ENCODE measurements at regions not wholly inside any gene's neighbourhood (a gene's known extent, or its start where the extent isn't known, plus 50 kb on each side); places are given as distances from the start of the nearest gene placed in this dataset.

DNA sequence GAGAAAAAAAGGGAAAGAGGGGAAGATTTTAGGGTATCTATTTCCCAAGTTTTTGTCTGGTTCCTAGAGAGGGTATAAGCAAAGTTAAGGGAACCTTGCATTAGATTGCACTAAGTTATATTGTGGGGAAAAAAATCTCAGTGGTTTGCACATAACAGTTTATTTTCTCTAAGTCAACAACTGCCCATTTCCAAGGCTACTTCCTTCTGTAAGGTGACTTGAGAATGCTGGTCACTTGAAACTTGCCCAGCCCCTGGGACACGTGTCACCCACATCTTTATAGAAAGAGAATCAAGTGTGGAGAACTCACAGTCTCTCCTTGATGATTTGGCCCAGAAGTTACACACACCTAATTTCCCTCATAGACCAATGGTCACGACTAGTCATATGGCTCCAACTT lies 488.6 kb upstream of the PODXL start:
- Mint-ChIP-seq H3K27me3 (ENCODE audit: low read depth) (peaks cover 2% of the 10 kb centered on the region), H3K9me3 (no peaks in the 10 kb centered on the region), H3K4me1 (ENCODE audit: low read depth) (no peaks in the 10 kb centered on the region), H3K4me3 (no peak overlapping the region), H3K36me3 (ENCODE audit: insufficient read depth) (no peaks in the 10 kb centered on the region)
- ATAC-seq (no peak), DNase-seq (no peak)

DNA sequence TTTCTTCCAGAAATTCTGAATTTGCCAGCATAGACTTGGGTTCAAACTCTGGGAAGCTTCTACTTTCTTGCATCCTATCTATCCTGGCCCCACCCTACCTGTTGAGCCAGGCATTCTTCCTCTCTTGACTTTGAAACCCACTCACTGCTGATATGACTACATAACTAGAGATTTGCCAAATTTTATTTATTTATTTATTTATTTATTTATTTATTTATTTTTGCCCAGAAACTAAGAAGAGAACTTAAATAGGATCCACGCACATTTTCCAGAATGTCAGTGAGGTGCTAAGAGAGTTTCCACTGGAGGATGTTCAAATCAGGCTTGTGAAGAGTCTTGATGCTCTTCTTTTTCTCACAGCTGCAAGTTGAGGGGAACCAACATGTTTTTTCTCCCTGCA lies 487.8 kb upstream of the PODXL start:
- H3K4me3 Mint-ChIP-seq: no peak overlapping the region
- no peaks in the 10 kb centered on the region for H3K9me3 Mint-ChIP-seq
- peaks cover 2% of the 10 kb centered on the region for H3K27me3 Mint-ChIP-seq (ENCODE audit: low read depth)
- ATAC-seq (no peak), DNase-seq (no peak)
- no peaks in the 10 kb centered on the region for H3K36me3 Mint-ChIP-seq (ENCODE audit: insufficient read depth)
- no peaks in the 10 kb centered on the region for H3K4me1 Mint-ChIP-seq (ENCODE audit: low read depth)

DNA sequence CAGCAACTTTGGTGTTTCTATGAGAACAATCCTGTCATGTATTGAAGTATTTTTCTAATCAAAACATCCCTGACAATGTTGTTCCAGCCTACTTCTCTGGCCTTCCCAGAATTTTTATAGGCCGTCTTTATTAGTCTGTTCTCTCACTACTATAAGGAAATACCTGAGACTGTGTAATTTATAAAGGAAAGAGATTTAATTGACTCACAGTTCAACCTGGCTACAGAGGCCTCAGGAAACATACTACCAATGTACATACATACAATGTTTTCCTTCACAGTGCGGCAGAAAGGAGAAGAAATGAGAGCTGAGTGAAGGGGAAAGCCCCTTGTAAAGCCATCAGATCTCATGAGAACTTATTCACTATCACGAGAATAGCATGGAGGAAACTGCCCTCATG lies 484.7 kb upstream of the PODXL start:
- Mint-ChIP-seq H3K4me3 (no peak overlapping the region), H3K36me3 (ENCODE audit: insufficient read depth) (no peaks in the 10 kb centered on the region), H3K4me1 (ENCODE audit: low read depth) (no peaks in the 10 kb centered on the region), H3K27me3 (ENCODE audit: low read depth) (peaks cover 10% of the 10 kb centered on the region), H3K9me3 (no peaks in the 10 kb centered on the region)
- DNase-seq: no peak
- ATAC-seq: no peak

DNA sequence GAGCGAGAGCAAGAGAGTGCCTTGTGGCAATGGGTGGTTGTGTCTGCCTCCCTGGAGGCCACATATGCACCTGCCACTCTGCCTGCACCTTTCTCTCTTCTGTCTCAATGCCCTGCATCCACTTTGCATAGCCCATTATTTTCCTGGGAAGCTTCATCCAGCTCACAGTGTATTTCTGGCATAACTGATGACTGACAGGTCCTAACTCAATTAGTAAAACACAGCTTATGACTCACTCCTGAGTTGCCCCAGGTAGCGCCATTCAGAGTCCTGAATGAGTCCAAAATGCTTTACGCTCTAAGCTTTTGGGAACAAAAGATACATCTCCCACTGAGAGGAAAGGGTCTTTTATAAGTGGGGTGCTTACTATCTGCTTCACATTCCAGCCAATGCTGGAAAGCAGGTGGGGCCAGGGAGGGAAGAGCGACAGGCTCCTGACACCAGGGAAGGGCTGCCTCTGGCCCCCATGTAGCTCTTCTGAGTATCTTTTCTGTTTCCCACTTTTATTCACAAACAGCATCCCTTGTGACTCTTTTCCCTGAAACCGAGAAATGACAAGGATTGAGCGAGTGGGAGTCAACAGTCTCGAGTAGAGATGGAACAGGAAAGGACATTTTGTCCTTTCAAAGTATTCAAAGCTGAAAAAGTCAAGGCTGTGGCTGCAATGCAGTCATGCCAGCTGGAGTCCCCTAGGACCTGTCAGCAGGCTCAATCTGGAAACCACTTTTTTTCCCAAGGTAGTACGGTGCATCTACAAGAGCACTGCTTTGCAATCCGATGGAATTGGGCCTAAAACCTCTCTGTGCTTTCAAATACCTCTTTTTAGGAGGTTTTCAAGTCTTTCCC lies 479.3 kb upstream of the PODXL start:
- Mint-ChIP-seq H3K4me3 (no peak overlapping the region), H3K27me3 (ENCODE audit: low read depth) (peaks cover 10% of the 10 kb centered on the region), H3K9me3 (peaks cover 5% of the 10 kb centered on the region), H3K36me3 (ENCODE audit: insufficient read depth) (no peaks in the 10 kb centered on the region), H3K4me1 (ENCODE audit: low read depth) (no peaks in the 10 kb centered on the region)
- ATAC-seq: no peak
- DNase-seq: no peak

GRCh38 chr7:132034748-132035416 lies 478.5 kb upstream of the PODXL start:
- peaks cover 10% of the 10 kb centered on the region for H3K27me3 Mint-ChIP-seq (ENCODE audit: low read depth)
- DNase-seq: no peak
- no peak for ATAC-seq
- H3K36me3 Mint-ChIP-seq (ENCODE audit: insufficient read depth): no peaks in the 10 kb centered on the region
- peaks cover 5% of the 10 kb centered on the region for H3K9me3 Mint-ChIP-seq
- H3K4me1 Mint-ChIP-seq (ENCODE audit: low read depth): no peaks in the 10 kb centered on the region
- no peak overlapping the region for H3K4me3 Mint-ChIP-seq

- Mint-ChIP-seq H3K9me3 (peaks cover 5% of the 10 kb centered on the region), H3K36me3 (ENCODE audit: insufficient read depth) (no peaks in the 10 kb centered on the region), H3K27me3 (ENCODE audit: low read depth) (no peaks in the 10 kb centered on the region), H3K4me1 (ENCODE audit: low read depth) (no peaks in the 10 kb centered on the region), H3K4me3 (no peak overlapping the region)
- DNase-seq: no peak
- no peak for ATAC-seq
These were observed 474.5 kb upstream of the PODXL start for GRCh38 chr7:132030883-132031282.

- DNase-seq (no peak), ATAC-seq (no peak)
- Mint-ChIP-seq H3K4me1 (ENCODE audit: low read depth) (no peaks in the 10 kb centered on the region), H3K4me3 (no peak overlapping the region), H3K36me3 (ENCODE audit: insufficient read depth) (no peaks in the 10 kb centered on the region), H3K9me3 (peaks cover 5% of the 10 kb centered on the region), H3K27me3 (ENCODE audit: low read depth) (no peaks in the 10 kb centered on the region)
These were observed 473.7 kb upstream of the PODXL start for GRCh38 chr7:132030086-132030568.

DNA sequence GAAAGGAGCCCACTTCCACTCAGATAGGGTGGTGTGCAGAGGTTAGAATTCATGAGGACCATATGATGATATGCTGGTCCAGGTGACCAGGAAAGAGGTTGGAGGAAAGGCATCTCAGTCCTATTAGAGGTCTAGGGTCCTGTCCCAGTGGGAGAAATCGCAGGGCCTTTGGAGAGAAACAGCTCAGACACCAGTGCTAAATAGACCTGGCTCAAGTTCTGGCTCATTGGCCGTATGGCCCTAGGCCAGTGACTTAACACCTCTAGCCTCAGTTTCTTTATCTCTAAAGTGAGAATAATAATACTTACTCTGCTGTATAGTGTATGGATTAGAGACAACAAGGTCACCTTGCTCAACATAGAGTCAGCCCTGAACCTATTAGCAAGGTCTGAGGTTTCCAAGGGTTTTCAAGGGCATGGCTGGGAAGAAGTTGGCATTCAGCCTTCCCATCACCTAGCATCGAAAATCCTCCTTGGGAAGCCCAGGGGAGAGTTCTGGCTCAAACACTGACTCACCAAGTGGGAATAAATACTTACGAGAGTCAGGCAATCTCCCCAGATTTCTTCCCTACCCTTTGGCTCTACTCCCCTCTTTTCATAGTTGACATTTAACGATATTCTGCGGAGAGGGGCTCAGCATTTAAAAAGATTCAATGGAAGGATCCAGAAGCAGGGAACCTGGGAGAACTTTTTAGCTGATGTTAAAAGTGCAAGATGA lies 473.1 kb upstream of the PODXL start:
- H3K4me3 Mint-ChIP-seq: no peak overlapping the region
- no peak for DNase-seq
- ATAC-seq: no peak
- no peaks in the 10 kb centered on the region for H3K4me1 Mint-ChIP-seq (ENCODE audit: low read depth)
- H3K36me3 Mint-ChIP-seq (ENCODE audit: insufficient read depth): no peaks in the 10 kb centered on the region
- peaks cover 5% of the 10 kb centered on the region for H3K9me3 Mint-ChIP-seq
- H3K27me3 Mint-ChIP-seq (ENCODE audit: low read depth): no peaks in the 10 kb centered on the region

DNA sequence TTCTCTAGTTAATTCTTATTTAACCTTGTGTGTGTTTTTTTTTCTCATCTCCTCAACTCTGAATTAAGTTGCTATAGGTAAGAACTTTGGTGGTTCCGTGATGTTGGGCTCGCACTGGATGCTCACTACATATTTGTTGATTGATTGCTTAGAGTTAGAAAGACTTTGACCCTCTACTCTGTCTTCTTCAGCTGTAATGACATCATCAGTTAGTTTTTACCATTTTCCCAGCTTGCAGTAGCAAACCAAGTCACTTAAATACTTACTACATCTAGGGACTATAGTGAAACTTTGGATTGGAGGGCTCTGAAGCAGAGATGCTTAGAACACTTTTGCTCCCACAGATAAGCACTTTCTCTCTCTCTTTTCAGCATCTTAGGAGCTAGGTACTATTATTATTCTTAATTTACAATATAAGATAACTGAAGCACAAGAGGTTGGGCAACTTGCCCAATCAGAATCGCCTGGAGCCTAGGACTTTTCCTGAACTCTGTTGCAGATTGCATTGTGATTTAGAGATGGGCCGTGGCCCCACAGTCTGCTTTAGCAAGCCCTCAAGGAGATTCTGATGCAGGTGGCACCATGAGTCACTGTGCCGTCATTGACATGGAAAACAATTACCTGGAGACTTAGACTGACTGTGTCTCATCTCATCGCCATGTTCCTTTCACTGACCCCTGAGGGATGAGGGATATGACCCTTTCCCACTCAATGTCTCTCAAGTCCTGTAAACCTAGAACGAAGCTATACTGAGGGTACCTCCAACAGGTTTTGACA lies 471.9 kb upstream of the PODXL start:
- DNase-seq (no peak), ATAC-seq (no peak)
- Mint-ChIP-seq H3K4me3 (no peak overlapping the region), H3K36me3 (ENCODE audit: insufficient read depth) (no peaks in the 10 kb centered on the region), H3K4me1 (ENCODE audit: low read depth) (no peaks in the 10 kb centered on the region), H3K27me3 (ENCODE audit: low read depth) (no peaks in the 10 kb centered on the region), H3K9me3 (peaks cover 8% of the 10 kb centered on the region)

GRCh38 chr7:132024290-132024689 lies 467.9 kb upstream of the PODXL start:
- H3K27me3 Mint-ChIP-seq (ENCODE audit: low read depth): no peaks in the 10 kb centered on the region

DNA sequence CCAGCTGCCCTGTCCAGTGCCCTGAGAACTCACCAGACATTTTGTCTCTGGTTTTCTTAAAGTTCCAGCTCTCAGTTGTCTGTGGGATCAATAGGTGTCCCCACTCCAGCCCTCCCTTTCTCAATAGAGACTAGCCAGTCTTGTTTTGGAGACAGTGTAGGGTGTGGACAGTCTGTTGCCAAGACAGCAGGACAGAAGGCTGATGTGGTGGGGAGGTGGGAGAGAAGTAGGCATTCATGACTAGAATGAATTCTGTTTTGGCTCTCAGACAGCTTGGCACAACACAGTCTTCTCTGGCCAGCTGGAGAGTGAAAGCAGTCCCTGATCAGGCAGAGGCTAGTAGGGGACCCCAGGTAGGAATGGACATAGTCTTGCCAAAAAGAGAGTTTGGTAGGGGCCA lies 467.0 kb upstream of the PODXL start:
- Mint-ChIP-seq H3K9me3 (peaks cover 7% of the 10 kb centered on the region), H3K27me3 (ENCODE audit: low read depth) (no peaks in the 10 kb centered on the region), H3K4me1 (ENCODE audit: low read depth) (no peaks in the 10 kb centered on the region), H3K4me3 (no peak overlapping the region), H3K36me3 (ENCODE audit: insufficient read depth) (no peaks in the 10 kb centered on the region)
- DNase-seq (no peak), ATAC-seq (no peak)

More at GRCh38 chr7:132024290-132024689, 467.9 kb upstream of the PODXL start:
- ATAC-seq: no peak
- no peak for DNase-seq
- Mint-ChIP-seq H3K4me3 (no peak overlapping the region), H3K9me3 (peaks cover 7% of the 10 kb centered on the region), H3K4me1 (ENCODE audit: low read depth) (no peaks in the 10 kb centered on the region), H3K36me3 (ENCODE audit: insufficient read depth) (no peaks in the 10 kb centered on the region)

DNA sequence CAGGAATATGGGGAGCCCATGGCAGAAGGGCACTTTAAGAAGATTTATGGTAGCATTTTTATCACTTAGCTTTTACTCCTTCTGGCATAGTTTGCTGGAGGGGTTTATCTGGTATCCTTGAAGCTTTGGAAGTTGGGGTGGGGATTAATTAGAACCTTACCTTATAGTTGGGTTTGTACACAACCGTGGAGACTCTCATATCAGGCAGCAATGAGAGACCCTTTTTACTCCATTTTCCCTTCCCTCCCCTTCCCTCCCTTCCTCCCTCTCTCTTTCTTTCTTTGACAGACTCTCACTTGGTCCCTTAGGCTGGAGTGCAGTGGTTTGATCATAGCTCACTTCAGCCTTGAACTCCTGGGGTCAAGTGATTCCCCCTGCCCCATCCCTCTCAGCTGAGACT lies 465.8 kb upstream of the PODXL start:
- DNase-seq (no peak), ATAC-seq (no peak)
- Mint-ChIP-seq H3K36me3 (ENCODE audit: insufficient read depth) (no peaks in the 10 kb centered on the region), H3K4me1 (ENCODE audit: low read depth) (no peaks in the 10 kb centered on the region), H3K27me3 (ENCODE audit: low read depth) (peaks cover 6% of the 10 kb centered on the region), H3K9me3 (peaks cover 7% of the 10 kb centered on the region), H3K4me3 (no peak overlapping the region)

DNA sequence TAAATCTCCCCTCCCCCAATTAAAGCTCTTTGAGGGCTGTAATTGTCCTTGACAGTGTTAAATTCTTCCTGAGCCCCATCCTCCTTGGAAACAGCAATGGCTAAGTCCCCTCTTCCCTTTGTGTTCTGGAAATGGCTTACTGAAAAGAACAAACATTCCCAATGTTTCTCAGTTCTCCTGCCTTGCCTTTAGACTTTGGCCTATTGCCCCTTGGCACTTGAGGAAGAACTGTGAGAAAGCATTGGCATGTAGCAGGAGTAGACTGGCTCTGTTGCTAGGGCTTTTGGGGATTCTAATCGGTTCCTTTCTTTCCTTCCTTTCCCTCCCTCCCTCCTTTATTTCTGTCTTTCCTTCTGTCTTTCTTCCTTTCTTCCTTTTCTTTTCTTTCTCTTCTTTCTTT lies 463.3 kb upstream of the PODXL start:
- Mint-ChIP-seq H3K4me3 (no peak overlapping the region), H3K9me3 (peaks cover 11% of the 10 kb centered on the region), H3K27me3 (ENCODE audit: low read depth) (peaks cover 6% of the 10 kb centered on the region), H3K36me3 (ENCODE audit: insufficient read depth) (no peaks in the 10 kb centered on the region), H3K4me1 (ENCODE audit: low read depth) (no peaks in the 10 kb centered on the region)
- no peak for ATAC-seq
- DNase-seq: no peak

DNA sequence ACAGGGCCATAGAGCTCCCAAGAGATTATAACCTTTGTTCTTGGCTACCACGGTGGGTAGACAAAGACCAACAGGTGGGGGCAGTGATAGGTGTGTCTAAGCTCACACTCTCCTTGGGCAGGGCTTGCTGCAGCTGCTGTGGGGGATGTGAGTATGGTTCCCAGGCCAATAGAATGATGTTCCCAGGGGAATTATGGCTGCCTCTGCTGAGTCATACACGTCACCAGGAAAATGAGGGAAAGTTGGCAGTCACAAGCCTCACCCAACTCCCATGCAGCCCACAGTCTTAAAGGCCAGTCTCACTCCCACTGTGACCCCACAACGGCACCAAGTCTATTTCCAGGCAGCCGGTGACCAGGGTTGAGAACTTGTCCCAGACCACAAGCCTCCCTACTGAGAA lies 453.4 kb upstream of the PODXL start:
- no peak for ATAC-seq
- DNase-seq: no peak
- H3K4me3 Mint-ChIP-seq: no peak overlapping the region
- no peaks in the 10 kb centered on the region for H3K4me1 Mint-ChIP-seq (ENCODE audit: low read depth)
- no peaks in the 10 kb centered on the region for H3K36me3 Mint-ChIP-seq (ENCODE audit: insufficient read depth)
- peaks cover 18% of the 10 kb centered on the region for H3K9me3 Mint-ChIP-seq
- H3K27me3 Mint-ChIP-seq (ENCODE audit: low read depth): no peaks in the 10 kb centered on the region

Data from activated T-cell treated with anti-CD3 and anti-CD28 coated beads, Interleukin-2, amount 50 U/mL, for 4 hours (primary cell).